ENCODE measurements at regions not wholly inside any gene's neighbourhood (a gene's known extent, or its start where the extent isn't known, plus 50 kb on each side); places are given as distances from the start of the nearest gene placed in this dataset.

DNA sequence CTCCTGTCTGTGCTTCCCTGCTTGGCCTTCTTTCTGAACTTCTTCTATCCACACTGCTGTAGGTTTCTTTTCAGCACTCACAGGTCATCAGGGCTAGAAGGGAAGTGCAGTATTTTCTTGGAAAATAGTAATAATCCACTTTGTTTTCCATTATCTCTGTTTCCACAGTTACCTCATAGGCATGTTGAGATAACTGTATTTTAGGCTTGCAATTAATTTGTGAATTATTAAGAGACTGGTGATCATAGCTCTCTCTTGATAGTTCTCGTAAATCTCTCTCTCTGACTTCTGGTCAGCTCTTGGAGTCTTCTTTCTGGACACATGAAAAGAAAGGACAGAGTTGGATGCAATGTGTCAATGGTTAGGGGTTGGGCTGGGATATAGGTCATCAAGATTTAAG, 243.6 kb upstream of the IGFBP3 start:
- TF ChIP-seq, protein P1, sequence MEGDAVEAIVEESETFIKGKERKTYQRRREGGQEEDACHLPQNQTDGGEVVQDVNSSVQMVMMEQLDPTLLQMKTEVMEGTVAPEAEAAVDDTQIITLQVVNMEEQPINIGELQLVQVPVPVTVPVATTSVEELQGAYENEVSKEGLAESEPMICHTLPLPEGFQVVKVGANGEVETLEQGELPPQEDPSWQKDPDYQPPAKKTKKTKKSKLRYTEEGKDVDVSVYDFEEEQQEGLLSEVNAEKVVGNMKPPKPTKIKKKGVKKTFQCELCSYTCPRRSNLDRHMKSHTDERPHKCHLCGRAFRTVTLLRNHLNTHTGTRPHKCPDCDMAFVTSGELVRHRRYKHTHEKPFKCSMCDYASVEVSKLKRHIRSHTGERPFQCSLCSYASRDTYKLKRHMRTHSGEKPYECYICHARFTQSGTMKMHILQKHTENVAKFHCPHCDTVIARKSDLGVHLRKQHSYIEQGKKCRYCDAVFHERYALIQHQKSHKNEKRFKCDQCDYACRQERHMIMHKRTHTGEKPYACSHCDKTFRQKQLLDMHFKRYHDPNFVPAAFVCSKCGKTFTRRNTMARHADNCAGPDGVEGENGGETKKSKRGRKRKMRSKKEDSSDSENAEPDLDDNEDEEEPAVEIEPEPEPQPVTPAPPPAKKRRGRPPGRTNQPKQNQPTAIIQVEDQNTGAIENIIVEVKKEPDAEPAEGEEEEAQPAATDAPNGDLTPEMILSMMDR (IDR thresholded peaks at IDR 0.05): no peak
- no peaks in the 10 kb centered on the region for H3K27me3 Mint-ChIP-seq (ENCODE audit: insufficient read depth)
- no peak overlapping the region for H3K4me3 Mint-ChIP-seq
- DNase-seq: no peak
- H3K36me3 Mint-ChIP-seq (ENCODE audit: low read depth): no peaks in the 10 kb centered on the region
- no peaks in the 10 kb centered on the region for H3K9me3 Mint-ChIP-seq
- H3K4me1 Mint-ChIP-seq (ENCODE audit: low read depth): peaks cover 79% of the 10 kb centered on the region
- H3K27ac Mint-ChIP-seq: peak overlapping the region; percentile 52

DNA sequence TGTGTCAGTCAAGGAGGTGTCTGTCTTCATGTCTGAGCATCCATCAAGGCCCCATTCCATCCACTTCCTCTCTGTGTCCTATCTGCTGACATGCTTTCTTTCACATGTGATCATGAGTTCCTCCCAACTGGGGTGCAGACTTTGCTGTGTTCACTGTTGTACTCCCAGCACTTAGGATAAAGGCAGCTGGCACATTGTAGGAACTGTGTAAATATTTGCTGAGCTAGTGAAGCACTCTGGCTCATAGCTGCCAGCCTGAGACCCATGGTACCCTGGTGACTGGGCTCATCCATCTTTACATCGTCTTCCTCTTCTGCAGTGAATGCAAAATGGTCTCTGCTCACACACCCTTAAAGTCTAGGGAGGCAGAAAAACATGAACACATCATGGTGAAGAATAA, 242.2 kb upstream of the IGFBP3 start:
- TF ChIP-seq, protein P1 (IDR thresholded peaks at IDR 0.05): no peak
- Mint-ChIP-seq H3K4me1 (ENCODE audit: low read depth) (peaks cover 66% of the 10 kb centered on the region), H3K9me3 (no peaks in the 10 kb centered on the region), H3K27ac (no peak overlapping the region; the same call in 1 of the 2 replicates), H3K36me3 (ENCODE audit: low read depth) (no peaks in the 10 kb centered on the region), H3K4me3 (no peak overlapping the region), H3K27me3 (ENCODE audit: insufficient read depth) (no peaks in the 10 kb centered on the region)
- DNase-seq: no peak

DNA sequence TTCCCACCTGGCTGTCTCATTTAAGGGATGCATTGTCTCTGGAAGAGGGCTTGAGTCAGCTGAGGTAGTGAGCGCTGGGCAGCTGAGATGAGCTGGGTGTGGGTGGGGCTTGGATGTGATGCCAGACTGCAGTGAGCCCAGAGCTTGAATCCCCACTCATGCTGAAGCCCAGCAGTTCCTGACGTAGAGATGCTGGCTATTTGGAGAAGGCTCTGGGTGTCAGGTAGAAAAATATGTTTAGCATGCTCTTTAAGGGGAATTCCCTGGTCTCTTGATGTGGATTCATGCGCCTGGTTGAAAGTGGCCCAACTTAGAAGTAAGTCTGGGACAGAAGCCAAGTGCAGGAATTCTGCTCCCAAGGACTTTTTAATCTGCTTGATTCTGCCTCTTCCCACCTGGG, 241.5 kb upstream of the IGFBP3 start:
- no peak overlapping the region for H3K27ac Mint-ChIP-seq
- H3K9me3 Mint-ChIP-seq: no peaks in the 10 kb centered on the region

DNA sequence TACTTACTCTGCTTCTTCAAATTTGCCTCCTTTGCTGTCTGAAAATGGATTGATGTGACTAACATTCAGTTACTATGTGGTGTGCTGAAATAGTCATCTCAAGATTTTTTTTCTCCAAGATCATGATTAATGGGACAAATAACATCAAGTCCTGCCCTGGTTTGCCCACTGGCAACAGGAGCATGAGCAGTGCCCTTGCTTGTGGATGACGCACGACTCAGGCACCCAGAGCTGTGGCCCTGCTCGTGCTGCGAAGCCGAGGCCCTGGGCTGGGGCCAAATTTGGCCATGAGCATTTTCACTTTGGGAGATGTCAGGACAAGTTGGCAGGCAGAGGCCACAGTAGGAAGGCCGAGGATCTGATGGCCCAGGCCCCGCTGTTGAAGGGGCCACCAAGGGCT, 239.8 kb upstream of the IGFBP3 start:
- no peak for DNase-seq
- no peaks in the 10 kb centered on the region for H3K27me3 Mint-ChIP-seq (ENCODE audit: insufficient read depth)
- no peak overlapping the region for H3K27ac Mint-ChIP-seq
- no peaks in the 10 kb centered on the region for H3K9me3 Mint-ChIP-seq
- H3K4me3 Mint-ChIP-seq: no peak overlapping the region
- TF ChIP-seq, protein P1 (IDR thresholded peaks at IDR 0.05): no peak
- no peaks in the 10 kb centered on the region for H3K36me3 Mint-ChIP-seq (ENCODE audit: low read depth)
- H3K4me1 Mint-ChIP-seq (ENCODE audit: low read depth): peaks cover 49% of the 10 kb centered on the region

More for the DNA sequence above, 241.5 kb upstream of the IGFBP3 start:
- no peak for DNase-seq
- peaks cover 63% of the 10 kb centered on the region for H3K4me1 Mint-ChIP-seq (ENCODE audit: low read depth)
- no peaks in the 10 kb centered on the region for H3K27me3 Mint-ChIP-seq (ENCODE audit: insufficient read depth)
- H3K36me3 Mint-ChIP-seq (ENCODE audit: low read depth): no peaks in the 10 kb centered on the region
- no peak overlapping the region for H3K4me3 Mint-ChIP-seq
- TF ChIP-seq, protein P1 (IDR thresholded peaks at IDR 0.05): no peak

DNA sequence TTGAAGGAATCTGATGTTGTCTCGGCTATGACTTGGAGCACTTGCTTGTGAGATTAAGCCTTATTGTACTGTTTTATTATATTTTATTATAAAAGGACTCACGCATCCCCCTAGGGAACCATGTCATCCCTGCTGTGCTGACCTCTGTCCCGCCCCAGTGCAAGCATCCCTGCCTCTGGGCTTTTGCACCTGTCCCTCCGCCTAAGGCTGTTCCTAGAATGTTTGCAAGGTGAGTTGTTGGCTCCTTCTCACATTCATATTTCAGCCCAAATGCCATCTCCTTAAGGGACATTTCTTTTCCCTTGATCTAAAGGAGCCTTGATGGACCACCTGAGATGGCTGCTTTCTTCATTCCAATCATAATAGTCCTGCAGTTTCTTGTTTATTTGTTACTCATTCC, 236.9 kb upstream of the IGFBP3 start:
- TF ChIP-seq, protein P1 (IDR thresholded peaks at IDR 0.05): no peak
- Mint-ChIP-seq H3K4me3 (no peak overlapping the region), H3K36me3 (ENCODE audit: low read depth) (no peaks in the 10 kb centered on the region), H3K27me3 (ENCODE audit: insufficient read depth) (no peaks in the 10 kb centered on the region), H3K4me1 (ENCODE audit: low read depth) (peaks cover 30% of the 10 kb centered on the region), H3K9me3 (no peaks in the 10 kb centered on the region), H3K27ac (no peak overlapping the region)
- DNase-seq: no peak

DNA sequence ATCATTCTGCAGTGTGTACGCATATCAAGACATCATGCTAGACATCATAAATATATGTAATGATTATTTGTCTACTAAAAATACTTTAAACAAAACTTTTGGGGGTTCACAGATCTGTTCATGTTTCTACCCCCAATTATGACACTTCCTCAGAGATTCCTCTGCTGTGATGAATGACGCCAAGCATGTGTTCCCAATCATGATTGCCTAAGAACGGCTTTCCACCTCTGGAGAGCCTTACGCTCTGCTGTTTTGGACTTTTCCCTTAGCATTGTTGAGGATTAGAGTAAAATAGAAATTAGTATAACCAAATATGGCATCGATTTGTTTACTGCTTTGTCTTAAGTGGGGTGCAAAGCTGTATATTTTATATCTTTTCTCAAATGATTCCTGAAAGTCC, 236.3 kb upstream of the IGFBP3 start:
- Mint-ChIP-seq H3K27me3 (ENCODE audit: insufficient read depth) (no peaks in the 10 kb centered on the region), H3K9me3 (no peaks in the 10 kb centered on the region), H3K4me3 (no peak overlapping the region), H3K4me1 (ENCODE audit: low read depth) (peaks cover 30% of the 10 kb centered on the region), H3K36me3 (ENCODE audit: low read depth) (no peaks in the 10 kb centered on the region), H3K27ac (no peak overlapping the region)
- TF ChIP-seq, protein P1 (IDR thresholded peaks at IDR 0.05): no peak
- no peak for DNase-seq
